ENCODE measurements at regions not wholly inside any gene's neighbourhood (a gene's known extent, or its start where the extent isn't known, plus 50 kb on each side); places are given as distances from the start of the nearest gene placed in this dataset.

GRCh38 chr7:42314696-42315095 is 77.7 kb upstream of the GLI3 start:
- H3K4me3 ChIP-seq (ENCODE audit: low read depth, low read length) = no peak overlapping the region
- CTCF ChIA-PET = interaction anchor here (1.1 kb wide), 2 partner anchors 41 to 335 kb away, joined by 3 to 4 read pairs; no protein-coding TSS in a partner anchor
- DNase-seq (ENCODE audit: low read depth, low spot score) = no peak
- H3K27ac ChIP-seq (ENCODE audit: low read depth, low read length) = no peak overlapping the region
- TF ChIP-seq CTCF (IDR thresholded peaks at IDR 0.05; ENCODE audit: low read depth, low read length) = no peak
- no peaks in the 10 kb centered on the region for H3K27me3 ChIP-seq (ENCODE audit: control insufficient read depth, insufficient read depth, low read length)
- no peaks in the 10 kb centered on the region for H3K9me3 ChIP-seq (ENCODE audit: control insufficient read depth, insufficient read depth, low read length)
- POLR2A ChIA-PET = no interaction called here

GRCh38 chr7:42311195-42311594 is 74.2 kb upstream of the GLI3 start:
- TF ChIP-seq CTCF (IDR thresholded peaks at IDR 0.05; ENCODE audit: low read depth, low read length) = no peak
- Histone ChIP-seq H3K4me3 (ENCODE audit: low read depth, low read length) (no peak overlapping the region), H3K27ac (ENCODE audit: low read depth, low read length) (no peak overlapping the region), H3K27me3 (ENCODE audit: control insufficient read depth, insufficient read depth, low read length) (no peaks in the 10 kb centered on the region), H3K9me3 (ENCODE audit: control insufficient read depth, insufficient read depth, low read length) (no peaks in the 10 kb centered on the region)
- ChIA-PET POLR2A (no interaction called here), CTCF (no interaction called here)
- DNase-seq (ENCODE audit: low read depth, low spot score) = no peak

- DNase-seq (ENCODE audit: low read depth, low spot score) = no peak
- Histone ChIP-seq H3K4me3 (ENCODE audit: low read depth, low read length) (no peak overlapping the region), H3K9me3 (ENCODE audit: control insufficient read depth, insufficient read depth, low read length) (no peaks in the 10 kb centered on the region), H3K27me3 (ENCODE audit: control insufficient read depth, insufficient read depth, low read length) (no peaks in the 10 kb centered on the region), H3K27ac (ENCODE audit: low read depth, low read length) (no peak overlapping the region)
- ChIA-PET POLR2A (no interaction called here), CTCF (no interaction called here)
- TF ChIP-seq CTCF (IDR thresholded peaks at IDR 0.05; ENCODE audit: low read depth, low read length) = no peak
These were observed 56.0 kb upstream of the GLI3 start for GRCh38 chr7:42292991-42293521.

- no peak overlapping the region for H3K27ac ChIP-seq (ENCODE audit: low read depth, low read length)
- POLR2A ChIA-PET = no interaction called here
- no peak overlapping the region for H3K4me3 ChIP-seq (ENCODE audit: low read depth, low read length)
- TF ChIP-seq CTCF (IDR thresholded peaks at IDR 0.05; ENCODE audit: low read depth, low read length) = no peak
- no peaks in the 10 kb centered on the region for H3K27me3 ChIP-seq (ENCODE audit: control insufficient read depth, insufficient read depth, low read length)
- DNase-seq (ENCODE audit: low read depth, low spot score) = no peak
- no peaks in the 10 kb centered on the region for H3K9me3 ChIP-seq (ENCODE audit: control insufficient read depth, insufficient read depth, low read length)
- CTCF ChIA-PET = no interaction called here
These were observed 52.5 kb upstream of the GLI3 start for GRCh38 chr7:42289473-42289872.
